Upper lobe of left lung (tissue), 6 donors: ENCODE measurements at regions not wholly inside any gene's neighbourhood (a gene's known extent, or its start where the extent isn't known, plus 50 kb on each side); places are given as distances from the start of the nearest gene placed in this dataset.

Source experiments
- ATAC-seq, 2 donors: fragments of 200-7000 bp; cut with Tn5 transposase; one replicate each; pipeline ENCODE4 v1.9.1; 2022; ENCODE audit warnings: mild to moderate bottlenecking in 2 of 2, moderate library complexity in 2 of 2; ENCODE audit not compliant: low FRiP score in 2 of 2
- DNase-seq, 2 donors: peaks; one replicate each; pipeline ENCODE4 v3.0.0-alpha.2; 2019 to 2020
- H3K27ac ChIP-seq, 4 donors: fragments of 200-600 bp; sonication (generic); one replicate each; pipeline ENCODE4 v1.5.1; 2016 to 2019
- H3K27me3 ChIP-seq, 4 donors: fragments of 200-600 bp; sonication (generic); one replicate each; pipeline ENCODE4 v1.5.1; 2017 to 2019
- H3K36me3 ChIP-seq, 4 donors: fragments of 200-600 bp; sonication (generic); one replicate each; pipeline ENCODE4 v1.5.1; 2016 to 2019
- H3K4me1 ChIP-seq, 4 donors: fragments of 200-600 bp; sonication (generic); one replicate each; pipeline ENCODE4 v1.5.1; 2018 to 2019
- H3K4me3 ChIP-seq, 4 donors: fragments of 200-600 bp; sonication (generic); one replicate each; pipeline ENCODE4 v1.5.1; 2017 to 2019; ENCODE audit warnings: mild to moderate bottlenecking in 2 of 4, moderate library complexity in 1 of 4
- H3K9me3 ChIP-seq, 4 donors: fragments of 200-600 bp; sonication (generic); one replicate each; pipeline ENCODE4 v1.5.1; 2018 to 2019
- EP300 ChIP-seq, 4 donors: sonication (generic); formaldehyde crosslinking; IDR thresholded peaks; one replicate each; pipeline ENCODE4 v1.5.1; 2017; ENCODE audit warnings: antibody characterized with exemption in 4 of 4, control low read depth in 2 of 4
- POLR2A ChIP-seq, 4 donors: fragments of 450-650 bp; IDR thresholded peaks; one replicate each; pipeline ENCODE4 v1.5.1; 2016 to 2017; ENCODE audit warnings: antibody characterized with exemption in 4 of 4, mild to moderate bottlenecking in 2 of 4
- POLR2AphosphoS5 ChIP-seq, 2 donors: sonication (generic); formaldehyde crosslinking; IDR thresholded peaks; one replicate each; pipeline ENCODE4 v1.5.1; 2017; ENCODE audit warnings: antibody characterized with exemption in 2 of 2
- WGBS, 2 donors: methylation state at CpG; one replicate each; pipeline ENCODE4 v1.1.5; 2017 to 2018; 5-methylcytosine and 5-hydroxymethylcytosine counted together
- TF ChIP-seq, protein P1 (sequence below), 6 experiments: fragments of 450-650 bp in 4 of 6; fragments of 200-600 bp in 2 of 6; sonication (generic) in 2 of 6; IDR thresholded peaks; one replicate each; pipeline ENCODE4 v1.5.1; 2016 to 2019; ENCODE audit warnings: antibody characterized with exemption in 6 of 6
- donor health status: DM: no; HTN: no; CAD: no; lungs with moderate emphysema.
- donor health status: DM: no; HTN: yes; CAD: no; lungs with severe emphysema.

DNA sequence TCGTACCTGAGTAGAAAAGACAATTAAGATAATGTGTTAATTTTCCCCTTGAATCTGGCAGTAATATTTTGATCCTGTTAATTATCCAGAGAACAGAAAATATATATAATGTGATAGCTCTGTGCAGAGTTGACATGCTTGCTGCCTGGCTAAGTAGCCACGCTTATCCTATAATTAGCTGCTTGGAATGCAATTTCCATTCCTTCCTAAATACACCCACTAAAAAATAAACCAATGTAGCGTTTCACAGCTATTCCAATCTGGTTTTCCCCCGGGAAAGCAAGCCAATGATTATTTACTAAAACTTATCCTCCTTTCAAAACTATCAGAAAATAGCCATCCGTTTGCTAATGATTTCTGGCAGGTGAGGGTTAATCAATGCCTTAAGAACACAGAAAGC is 134.5 kb upstream of the IRX5 start:
- ATAC-seq (no peak), DNase-seq (no peak)
- H3K27ac ChIP-seq = no peak overlapping the region
- TF ChIP-seq, protein P1, sequence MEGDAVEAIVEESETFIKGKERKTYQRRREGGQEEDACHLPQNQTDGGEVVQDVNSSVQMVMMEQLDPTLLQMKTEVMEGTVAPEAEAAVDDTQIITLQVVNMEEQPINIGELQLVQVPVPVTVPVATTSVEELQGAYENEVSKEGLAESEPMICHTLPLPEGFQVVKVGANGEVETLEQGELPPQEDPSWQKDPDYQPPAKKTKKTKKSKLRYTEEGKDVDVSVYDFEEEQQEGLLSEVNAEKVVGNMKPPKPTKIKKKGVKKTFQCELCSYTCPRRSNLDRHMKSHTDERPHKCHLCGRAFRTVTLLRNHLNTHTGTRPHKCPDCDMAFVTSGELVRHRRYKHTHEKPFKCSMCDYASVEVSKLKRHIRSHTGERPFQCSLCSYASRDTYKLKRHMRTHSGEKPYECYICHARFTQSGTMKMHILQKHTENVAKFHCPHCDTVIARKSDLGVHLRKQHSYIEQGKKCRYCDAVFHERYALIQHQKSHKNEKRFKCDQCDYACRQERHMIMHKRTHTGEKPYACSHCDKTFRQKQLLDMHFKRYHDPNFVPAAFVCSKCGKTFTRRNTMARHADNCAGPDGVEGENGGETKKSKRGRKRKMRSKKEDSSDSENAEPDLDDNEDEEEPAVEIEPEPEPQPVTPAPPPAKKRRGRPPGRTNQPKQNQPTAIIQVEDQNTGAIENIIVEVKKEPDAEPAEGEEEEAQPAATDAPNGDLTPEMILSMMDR (IDR thresholded peaks at IDR 0.05) = no peak
- H3K4me1 ChIP-seq = no peaks in the 10 kb centered on the region
- WGBS, 2 donors = 64% methylated on average over 5 of the region's 5 CpGs
- H3K4me3 ChIP-seq = no peak overlapping the region
- no peaks in the 10 kb centered on the region for H3K27me3 ChIP-seq
- H3K9me3 ChIP-seq = no peaks in the 10 kb centered on the region
- H3K36me3 ChIP-seq = no peaks in the 10 kb centered on the region

DNA sequence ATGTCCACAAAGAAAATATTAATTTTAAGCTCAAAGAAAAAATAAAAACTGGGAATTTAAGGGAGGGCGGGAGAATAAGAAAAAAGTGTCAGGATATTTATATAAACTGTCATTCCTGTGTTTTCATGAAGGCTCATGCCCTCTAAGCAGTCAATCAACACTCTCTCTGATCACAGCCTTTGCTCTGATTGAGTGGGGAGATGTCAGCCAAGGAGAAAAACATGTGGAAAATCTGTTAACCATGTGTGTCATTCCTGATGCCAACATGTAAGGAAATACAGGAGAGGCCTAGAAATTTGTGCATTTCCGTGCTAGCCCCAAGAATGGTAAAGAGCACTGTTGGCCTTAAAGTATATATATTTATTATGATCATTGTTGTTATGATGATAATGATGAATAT is 137.9 kb upstream of the IRX5 start:
- WGBS, 2 donors = 66% methylated on average over 2 of the region's 2 CpGs
- Histone ChIP-seq H3K4me3 (no peak overlapping the region), H3K27ac (no peak overlapping the region), H3K4me1 (no peaks in the 10 kb centered on the region), H3K9me3 (no peaks in the 10 kb centered on the region), H3K36me3 (no peaks in the 10 kb centered on the region), H3K27me3 (no peaks in the 10 kb centered on the region)
- no peak for TF ChIP-seq EP300 (IDR thresholded peaks at IDR 0.05)
- no peak for TF ChIP-seq POLR2A (IDR thresholded peaks at IDR 0.05)
- TF ChIP-seq, protein P1 (IDR thresholded peaks at IDR 0.05) = no peak
- no peak for TF ChIP-seq POLR2AphosphoS5 (IDR thresholded peaks at IDR 0.05)
- ATAC-seq (no peak), DNase-seq (no peak)

DNA sequence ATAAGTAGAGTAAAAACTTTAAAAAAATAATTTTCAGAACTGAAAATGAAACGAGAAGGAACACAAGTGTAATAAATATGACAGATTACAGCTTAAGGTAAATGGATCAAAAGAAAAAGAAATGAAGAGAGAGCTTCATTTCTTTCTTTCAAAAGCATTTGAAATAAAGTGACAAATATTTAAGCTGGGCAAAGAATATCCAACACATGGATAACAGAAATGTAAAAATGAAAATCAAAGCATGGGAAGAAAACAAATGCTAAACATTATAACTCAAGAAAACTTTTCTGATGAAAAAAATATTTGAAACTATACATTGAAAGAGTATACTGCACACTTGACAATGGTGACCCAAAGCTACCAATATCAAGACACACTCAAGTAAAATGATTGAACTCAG is 143.6 kb upstream of the IRX5 start:
- ATAC-seq = no peak
- Histone ChIP-seq H3K27ac (no peak overlapping the region), H3K4me1 (no peaks in the 10 kb centered on the region), H3K9me3 (no peaks in the 10 kb centered on the region), H3K36me3 (no peaks in the 10 kb centered on the region), H3K27me3 (no peaks in the 10 kb centered on the region), H3K4me3 (no peak overlapping the region)
- 73 to 81% methylated on average over 1 of the region's 1 CpG for WGBS, 2 donors
- DNase-seq = no peak
- TF ChIP-seq, protein P1 (IDR thresholded peaks at IDR 0.05) = no peak
- TF ChIP-seq POLR2AphosphoS5 (IDR thresholded peaks at IDR 0.05) = no peak
- no peak for TF ChIP-seq POLR2A (IDR thresholded peaks at IDR 0.05)
- TF ChIP-seq EP300 (IDR thresholded peaks at IDR 0.05) = no peak

DNA sequence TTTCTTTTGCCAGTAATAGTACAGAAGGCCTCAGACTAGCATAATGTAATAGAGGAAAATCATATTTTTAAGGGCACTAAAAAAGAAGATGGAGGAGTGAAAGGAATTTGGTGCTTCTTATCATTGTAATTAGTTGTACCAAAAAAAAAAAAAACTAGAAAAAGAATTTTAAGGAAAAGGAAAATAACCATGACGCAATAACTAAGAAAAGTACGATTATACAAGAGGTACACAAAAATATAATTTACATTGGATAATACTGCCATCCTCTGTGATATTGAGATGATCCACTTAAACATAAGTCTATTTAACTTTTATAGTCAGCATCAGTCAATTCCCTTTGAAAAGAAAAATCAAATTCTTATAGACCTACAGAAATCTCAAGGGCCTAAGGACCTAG is 146.7 kb upstream of the IRX5 start:
- 85 to 88% methylated on average over 2 of the region's 2 CpGs for WGBS, 2 donors
- Histone ChIP-seq H3K4me1 (no peaks in the 10 kb centered on the region), H3K4me3 (no peak overlapping the region), H3K27ac (no peak overlapping the region), H3K9me3 (no peaks in the 10 kb centered on the region), H3K27me3 (no peaks in the 10 kb centered on the region), H3K36me3 (no peaks in the 10 kb centered on the region)
- DNase-seq (no peak), ATAC-seq (no peak)
- TF ChIP-seq POLR2AphosphoS5 (IDR thresholded peaks at IDR 0.05) (no peak), POLR2A (IDR thresholded peaks at IDR 0.05) (no peak), EP300 (IDR thresholded peaks at IDR 0.05) (no peak)
- TF ChIP-seq, protein P1 (IDR thresholded peaks at IDR 0.05) = no peak

DNA sequence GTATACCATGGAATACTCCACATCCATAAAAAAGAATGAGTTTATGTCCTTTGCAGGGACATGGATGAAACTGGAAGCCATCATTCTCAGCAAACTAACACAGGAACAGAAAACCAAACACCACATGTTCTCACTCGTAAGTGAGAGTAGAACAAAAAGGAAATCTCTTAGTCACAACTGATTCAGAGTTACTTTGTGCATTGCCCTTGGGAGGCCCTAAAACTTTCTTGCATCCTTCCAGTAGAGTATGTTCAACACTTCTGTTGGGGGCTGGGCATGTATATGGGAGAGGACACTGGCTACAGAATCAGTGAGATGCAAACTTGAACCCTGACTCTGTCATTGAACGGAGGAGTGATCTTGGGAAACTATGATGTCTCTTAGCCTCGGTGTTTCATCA is 147.4 kb upstream of the IRX5 start:
- TF ChIP-seq POLR2A (IDR thresholded peaks at IDR 0.05) (no peak), EP300 (IDR thresholded peaks at IDR 0.05) (no peak), POLR2AphosphoS5 (IDR thresholded peaks at IDR 0.05) (no peak)
- TF ChIP-seq, protein P1 (IDR thresholded peaks at IDR 0.05) = no peak
- DNase-seq = no peak
- no peak overlapping the region for H3K27ac ChIP-seq
- no peaks in the 10 kb centered on the region for H3K9me3 ChIP-seq
- H3K4me3 ChIP-seq = no peak overlapping the region
- no peaks in the 10 kb centered on the region for H3K27me3 ChIP-seq
- H3K4me1 ChIP-seq = no peaks in the 10 kb centered on the region
- ATAC-seq = no peak
- WGBS, 2 donors = 77 to 79% methylated on average over 3 of the region's 3 CpGs
- no peaks in the 10 kb centered on the region for H3K36me3 ChIP-seq
